AG09319 (cell line): ENCODE measurements at regions not wholly inside any gene's neighbourhood (a gene's known extent, or its start where the extent isn't known, plus 50 kb on each side); places are given as distances from the start of the nearest gene placed in this dataset.

Experiments
- DNase-seq: peaks from one replicate; pipeline ENCODE4 v3.0.0-alpha.2; 2010; ENCODE audit warnings: low read depth; ENCODE audit errors: extremely low read depth
- TF ChIP-seq, protein P1 (sequence below): IDR thresholded peaks from 2 replicates; pipeline ENCODE4 v1.5.1; 2011; ENCODE audit warnings: low read depth, mild to moderate bottlenecking, inconsistent platforms, low read length, moderate library complexity

DNA sequence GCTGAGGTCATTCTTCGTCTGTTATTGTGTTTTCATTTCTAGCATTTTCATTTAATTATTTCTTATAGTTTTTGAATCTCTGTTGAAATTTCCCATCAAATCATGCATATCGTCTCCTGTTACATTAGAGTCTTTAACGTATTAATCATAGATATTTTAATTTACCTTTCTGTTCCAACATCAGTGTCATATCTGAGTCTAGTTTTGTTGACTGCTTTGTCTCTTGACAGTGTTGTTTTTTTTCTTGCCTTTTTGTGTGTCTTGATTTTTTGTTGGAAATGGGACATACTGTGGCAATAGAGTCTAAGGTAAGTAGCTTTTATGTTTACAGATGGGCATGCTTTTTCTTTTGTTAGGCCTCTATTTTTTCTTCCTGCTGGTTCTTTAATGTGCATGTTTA lies 286.8 kb upstream of the THRB start:
- DNase-seq: no peak
- TF ChIP-seq, protein P1, sequence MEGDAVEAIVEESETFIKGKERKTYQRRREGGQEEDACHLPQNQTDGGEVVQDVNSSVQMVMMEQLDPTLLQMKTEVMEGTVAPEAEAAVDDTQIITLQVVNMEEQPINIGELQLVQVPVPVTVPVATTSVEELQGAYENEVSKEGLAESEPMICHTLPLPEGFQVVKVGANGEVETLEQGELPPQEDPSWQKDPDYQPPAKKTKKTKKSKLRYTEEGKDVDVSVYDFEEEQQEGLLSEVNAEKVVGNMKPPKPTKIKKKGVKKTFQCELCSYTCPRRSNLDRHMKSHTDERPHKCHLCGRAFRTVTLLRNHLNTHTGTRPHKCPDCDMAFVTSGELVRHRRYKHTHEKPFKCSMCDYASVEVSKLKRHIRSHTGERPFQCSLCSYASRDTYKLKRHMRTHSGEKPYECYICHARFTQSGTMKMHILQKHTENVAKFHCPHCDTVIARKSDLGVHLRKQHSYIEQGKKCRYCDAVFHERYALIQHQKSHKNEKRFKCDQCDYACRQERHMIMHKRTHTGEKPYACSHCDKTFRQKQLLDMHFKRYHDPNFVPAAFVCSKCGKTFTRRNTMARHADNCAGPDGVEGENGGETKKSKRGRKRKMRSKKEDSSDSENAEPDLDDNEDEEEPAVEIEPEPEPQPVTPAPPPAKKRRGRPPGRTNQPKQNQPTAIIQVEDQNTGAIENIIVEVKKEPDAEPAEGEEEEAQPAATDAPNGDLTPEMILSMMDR: no peak

GRCh38 chr3:24793896-24794295 lies 299.2 kb upstream of the THRB start:
- no peak for DNase-seq

DNA sequence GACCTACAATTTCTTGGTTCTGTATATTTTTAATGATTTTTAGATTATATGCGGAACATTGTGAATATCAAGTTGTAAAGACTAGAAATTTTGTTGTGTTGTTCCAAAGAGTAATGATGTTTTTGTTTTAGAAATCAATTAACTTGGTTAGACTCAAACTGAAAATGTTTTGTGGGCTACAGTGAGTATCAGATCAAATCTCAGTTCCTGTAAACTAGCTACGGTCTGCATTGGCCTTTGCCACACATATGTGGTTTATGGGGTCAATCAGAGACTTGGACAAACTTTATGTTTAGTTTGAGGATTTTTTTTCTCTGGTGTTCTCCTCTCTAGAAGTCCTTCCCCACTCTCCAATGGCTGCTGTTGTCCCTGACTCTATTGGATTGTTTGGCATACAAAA lies 308.0 kb upstream of the THRB start:
- TF ChIP-seq, protein P1: no peak

More at GRCh38 chr3:24793896-24794295, 299.2 kb upstream of the THRB start:
- TF ChIP-seq, protein P1: no peak

DNA sequence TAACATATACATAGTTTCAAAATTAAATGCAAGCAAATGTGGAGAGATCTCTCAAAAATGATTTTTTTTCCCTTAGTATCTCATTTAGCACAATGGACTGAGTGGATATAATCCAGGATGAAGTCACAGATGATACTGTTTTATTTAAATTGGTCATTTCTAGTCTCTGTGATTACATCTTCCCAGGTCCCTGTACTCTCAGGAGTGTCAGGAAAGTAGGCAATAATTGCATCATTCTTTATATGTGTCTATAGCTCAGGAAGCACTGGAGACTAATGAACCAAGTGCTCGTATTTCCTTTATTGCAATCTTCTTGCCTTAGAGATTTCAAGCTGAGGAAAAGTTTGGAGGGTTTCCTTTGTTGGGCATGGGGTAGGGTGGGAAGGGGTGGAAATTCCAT lies 309.4 kb upstream of the THRB start:
- no peak for DNase-seq
- TF ChIP-seq, protein P1: no peak

More for the DNA sequence above, 308.0 kb upstream of the THRB start:
- no peak for DNase-seq

DNA sequence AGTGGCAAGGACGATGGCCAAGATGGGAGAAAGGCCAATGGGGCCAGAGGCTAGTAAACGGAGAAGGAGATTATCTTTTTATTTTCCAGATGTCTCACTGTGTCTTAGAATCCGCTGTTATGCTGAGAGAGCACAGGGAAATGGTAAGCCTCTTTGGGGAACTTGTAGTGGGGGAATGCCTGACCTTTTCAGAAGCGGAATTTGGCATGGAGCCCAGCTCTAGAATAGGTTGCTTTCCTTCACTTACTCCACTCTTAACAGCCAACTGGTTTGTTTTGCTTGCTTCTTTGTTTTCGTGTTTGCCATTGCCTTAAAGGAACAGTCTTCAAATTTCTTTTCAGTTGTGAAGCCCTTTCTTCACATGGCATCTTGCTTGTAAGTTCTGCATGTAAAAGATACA lies 316.2 kb upstream of the THRB start:
- DNase-seq: no peak
- TF ChIP-seq, protein P1: no peak

- DNase-seq: no peak
- TF ChIP-seq, protein P1: no peak
Measured at GRCh38 chr3:24812116-24812515, 317.5 kb upstream of the THRB start.

DNA sequence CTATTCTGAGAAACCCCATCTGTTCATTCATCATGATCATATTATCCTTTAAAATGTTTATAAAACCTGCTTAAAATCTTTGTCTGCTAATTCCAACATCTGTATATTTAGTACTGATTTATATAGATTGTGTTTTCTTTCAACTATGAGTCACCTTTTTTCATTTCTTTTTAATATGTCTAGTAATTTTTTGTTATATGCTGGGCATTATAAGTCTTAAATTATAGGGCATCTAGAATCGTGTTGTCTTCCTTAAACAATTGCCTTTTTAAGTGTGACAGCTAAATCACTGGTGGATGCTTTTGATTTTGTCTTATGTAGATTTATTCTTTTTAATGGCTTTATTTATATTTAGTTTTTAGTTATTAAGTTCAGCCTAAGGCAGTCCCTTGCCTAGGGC lies 323.4 kb upstream of the THRB start:
- DNase-seq: no peak
- TF ChIP-seq, protein P1: no peak
